ENCODE measurements at regions not wholly inside any gene's neighbourhood (a gene's known extent, or its start where the extent isn't known, plus 50 kb on each side); places are given as distances from the start of the nearest gene placed in this dataset.

DNA sequence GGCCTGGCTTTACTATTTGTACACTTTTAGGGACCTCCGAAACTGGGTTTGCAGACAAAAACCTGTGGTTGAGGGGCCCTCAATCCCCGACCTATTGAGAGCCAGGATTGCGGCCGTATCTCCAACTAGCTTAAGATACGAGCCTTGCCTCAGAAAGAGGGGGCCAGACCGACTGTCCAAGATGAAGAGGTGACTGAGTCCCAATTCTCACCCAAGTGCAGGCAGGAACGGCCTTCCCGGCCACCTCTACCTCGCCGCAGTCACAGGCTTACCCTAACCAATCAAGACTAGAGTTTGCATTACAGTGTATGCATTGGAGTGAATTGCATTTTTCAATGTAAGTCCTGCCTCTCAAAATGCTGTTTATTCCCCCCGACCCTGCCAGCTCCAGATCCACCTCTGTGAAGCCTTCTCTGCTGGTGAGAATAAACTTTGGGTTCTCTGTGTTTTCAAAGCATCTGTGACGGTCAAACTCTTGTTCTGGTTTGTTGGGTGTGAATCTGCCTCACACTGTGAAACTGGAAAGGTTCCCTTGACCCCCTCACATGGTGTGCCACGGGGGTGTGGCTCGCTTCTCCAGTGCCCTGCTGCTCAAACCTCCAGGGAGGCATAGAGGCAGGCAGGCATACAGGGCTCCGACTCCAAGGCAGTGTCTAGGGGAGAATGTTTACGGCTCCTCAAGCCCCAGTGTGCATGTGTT, 62.2 kb upstream of the WLS start:
- H3K27me3 ChIP-seq (ENCODE audit: insufficient read depth, low read length) = no peaks in the 10 kb centered on the region
- no peak overlapping the region for H3K27ac ChIP-seq (ENCODE audit: low read depth, low read length)

DNA sequence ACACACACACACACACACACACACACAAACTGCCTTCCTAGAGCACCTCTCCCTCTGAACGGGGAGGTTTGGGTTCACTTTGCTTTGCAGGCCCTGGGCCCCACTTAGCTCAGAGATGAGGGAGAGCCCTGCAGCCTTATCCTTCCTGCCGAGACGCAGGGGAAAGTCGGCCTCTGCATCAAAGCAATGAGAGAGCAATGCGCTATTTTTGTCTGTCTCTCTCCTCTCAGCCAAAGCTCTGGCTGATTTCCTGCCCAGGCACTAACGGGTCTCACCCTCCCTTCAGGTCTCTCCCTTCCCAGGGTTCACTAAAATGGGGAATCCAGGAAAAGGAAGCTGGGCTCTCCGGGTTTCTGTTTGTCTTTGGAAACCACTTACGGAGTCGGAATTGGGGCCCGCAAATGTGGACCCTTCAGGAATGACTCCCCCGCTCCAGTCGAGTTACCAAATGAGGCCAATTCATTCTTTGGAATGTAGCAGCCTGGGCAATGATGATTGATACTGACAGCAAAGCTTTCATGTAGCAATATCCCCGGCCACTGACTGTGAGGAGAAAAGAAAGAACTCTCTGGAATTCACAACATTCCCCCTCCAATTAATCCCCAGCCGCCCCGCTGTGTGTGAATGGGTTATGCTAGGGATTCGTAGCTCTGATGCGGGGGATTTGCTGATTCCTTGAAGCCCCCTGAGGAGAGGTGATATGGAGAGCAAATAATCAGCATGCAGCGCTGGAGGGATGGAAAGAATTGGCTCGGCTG, 61.5 kb upstream of the WLS start:
- H3K4me3 ChIP-seq (ENCODE audit: insufficient read depth, low read length) = peak overlapping the region; percentile 30
- peak overlapping the region; percentile 57 for H3K4me2 ChIP-seq (ENCODE audit: insufficient read depth, low read length)
- peak; percentile 73 for DNase-seq (ENCODE audit: insufficient read length, low spot score, missing footprints)
- no peaks in the 10 kb centered on the region for H3K4me1 ChIP-seq (ENCODE audit: insufficient read depth, low read length)
- no peaks in the 10 kb centered on the region for H4K20me1 ChIP-seq (ENCODE audit: insufficient read depth, low read length)
- H3K27ac ChIP-seq (ENCODE audit: low read depth, low read length) = no peak overlapping the region
- no peaks in the 10 kb centered on the region for H3K79me2 ChIP-seq (ENCODE audit: insufficient read depth, low read length)
- no peaks in the 10 kb centered on the region for H3K27me3 ChIP-seq (ENCODE audit: insufficient read depth, low read length)
- TF ChIP-seq, protein P1, sequence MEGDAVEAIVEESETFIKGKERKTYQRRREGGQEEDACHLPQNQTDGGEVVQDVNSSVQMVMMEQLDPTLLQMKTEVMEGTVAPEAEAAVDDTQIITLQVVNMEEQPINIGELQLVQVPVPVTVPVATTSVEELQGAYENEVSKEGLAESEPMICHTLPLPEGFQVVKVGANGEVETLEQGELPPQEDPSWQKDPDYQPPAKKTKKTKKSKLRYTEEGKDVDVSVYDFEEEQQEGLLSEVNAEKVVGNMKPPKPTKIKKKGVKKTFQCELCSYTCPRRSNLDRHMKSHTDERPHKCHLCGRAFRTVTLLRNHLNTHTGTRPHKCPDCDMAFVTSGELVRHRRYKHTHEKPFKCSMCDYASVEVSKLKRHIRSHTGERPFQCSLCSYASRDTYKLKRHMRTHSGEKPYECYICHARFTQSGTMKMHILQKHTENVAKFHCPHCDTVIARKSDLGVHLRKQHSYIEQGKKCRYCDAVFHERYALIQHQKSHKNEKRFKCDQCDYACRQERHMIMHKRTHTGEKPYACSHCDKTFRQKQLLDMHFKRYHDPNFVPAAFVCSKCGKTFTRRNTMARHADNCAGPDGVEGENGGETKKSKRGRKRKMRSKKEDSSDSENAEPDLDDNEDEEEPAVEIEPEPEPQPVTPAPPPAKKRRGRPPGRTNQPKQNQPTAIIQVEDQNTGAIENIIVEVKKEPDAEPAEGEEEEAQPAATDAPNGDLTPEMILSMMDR (IDR thresholded peaks at IDR 0.05; ENCODE audit: extremely low read depth, low read depth, low read length) = no peak
- H3K9me3 ChIP-seq (ENCODE audit: low read depth, low read length) = no peaks in the 10 kb centered on the region
- peak overlapping the region; percentile 76 for H2AFZ ChIP-seq (ENCODE audit: low read length)
- no peaks in the 10 kb centered on the region for H3K36me3 ChIP-seq (ENCODE audit: insufficient read depth, low read length)

More for the DNA sequence above, 62.2 kb upstream of the WLS start:
- Histone ChIP-seq H3K9me3 (ENCODE audit: low read depth, low read length) (no peaks in the 10 kb centered on the region), H2AFZ (ENCODE audit: low read length) (no peak overlapping the region), H3K4me3 (ENCODE audit: insufficient read depth, low read length) (no peak overlapping the region), H3K4me1 (ENCODE audit: insufficient read depth, low read length) (no peaks in the 10 kb centered on the region), H3K36me3 (ENCODE audit: insufficient read depth, low read length) (no peaks in the 10 kb centered on the region), H3K79me2 (ENCODE audit: insufficient read depth, low read length) (no peaks in the 10 kb centered on the region), H4K20me1 (ENCODE audit: insufficient read depth, low read length) (no peaks in the 10 kb centered on the region), H3K4me2 (ENCODE audit: insufficient read depth, low read length) (peak overlapping the region; percentile 57)
- TF ChIP-seq, protein P1 (IDR thresholded peaks at IDR 0.05; ENCODE audit: extremely low read depth, low read depth, low read length) = no peak
- DNase-seq (ENCODE audit: insufficient read length, low spot score, missing footprints) = peak; percentile 66

DNA sequence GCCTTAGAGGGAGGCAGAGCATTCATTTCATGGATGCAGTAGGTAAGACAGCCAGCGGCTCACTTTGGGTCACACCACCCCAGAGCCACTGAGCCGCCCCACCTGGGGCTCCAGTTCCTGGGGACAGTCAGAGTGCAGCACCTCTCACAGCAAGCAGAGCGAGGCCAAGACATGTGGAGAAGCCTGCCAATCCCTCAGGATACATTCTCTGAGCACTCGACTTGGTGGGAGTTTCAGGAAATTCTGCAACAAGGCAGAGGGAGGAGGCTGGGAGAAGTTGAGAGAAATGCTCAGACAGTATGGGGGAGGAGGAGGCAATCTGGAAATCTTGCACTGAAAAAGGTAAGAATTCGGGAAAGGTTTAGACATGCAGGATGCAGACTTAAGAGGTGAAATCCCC, 60.8 kb upstream of the WLS start:
- no peaks in the 10 kb centered on the region for H3K27me3 ChIP-seq (ENCODE audit: insufficient read depth, low read length)
- no peaks in the 10 kb centered on the region for H3K36me3 ChIP-seq (ENCODE audit: insufficient read depth, low read length)
- peak overlapping the region; percentile 57 for H3K4me2 ChIP-seq (ENCODE audit: insufficient read depth, low read length)
- H3K9me3 ChIP-seq (ENCODE audit: low read depth, low read length) = no peaks in the 10 kb centered on the region
- no peaks in the 10 kb centered on the region for H4K20me1 ChIP-seq (ENCODE audit: insufficient read depth, low read length)
- no peak overlapping the region for H3K27ac ChIP-seq (ENCODE audit: low read depth, low read length)
- H3K4me1 ChIP-seq (ENCODE audit: insufficient read depth, low read length) = no peaks in the 10 kb centered on the region
- DNase-seq (ENCODE audit: insufficient read length, low spot score, missing footprints) = peak; percentile 78
- H2AFZ ChIP-seq (ENCODE audit: low read length) = no peak overlapping the region
- no peaks in the 10 kb centered on the region for H3K79me2 ChIP-seq (ENCODE audit: insufficient read depth, low read length)
- no peak overlapping the region for H3K4me3 ChIP-seq (ENCODE audit: insufficient read depth, low read length)
- TF ChIP-seq, protein P1 (IDR thresholded peaks at IDR 0.05; ENCODE audit: extremely low read depth, low read depth, low read length) = no peak

DNA sequence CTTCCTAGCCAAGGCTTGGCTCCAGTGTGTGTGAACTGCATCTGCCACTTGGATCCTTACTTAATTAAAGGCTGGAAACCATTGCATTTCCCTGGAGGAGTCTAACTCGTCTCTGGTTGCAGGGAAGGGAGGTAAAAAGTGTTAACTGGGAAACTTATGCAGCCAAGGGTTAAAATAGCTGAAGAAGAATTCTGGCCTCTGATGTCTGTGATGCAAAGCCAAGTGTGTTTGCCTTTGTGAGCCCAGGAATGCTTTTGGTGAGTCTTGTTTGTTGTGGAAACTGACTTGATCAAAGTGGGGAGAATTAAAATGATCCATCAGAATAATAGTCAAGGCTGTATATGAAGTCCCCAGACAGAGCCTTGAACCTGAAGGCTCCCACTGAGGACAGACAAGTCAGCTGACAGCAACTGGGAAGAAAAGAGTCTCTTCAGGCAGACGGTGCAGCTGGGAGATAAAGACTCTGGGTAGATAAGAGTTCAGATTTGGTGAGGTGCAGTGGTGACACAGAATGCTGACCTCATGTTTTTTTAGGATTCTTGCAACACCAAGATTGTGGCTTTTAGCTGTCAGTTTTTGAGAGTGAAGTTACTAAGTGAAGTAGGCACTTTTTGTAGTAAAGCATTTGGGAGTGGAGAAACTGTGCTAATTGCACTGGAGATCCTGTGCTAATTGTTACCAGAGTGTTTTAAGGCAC, 59.5 kb upstream of the WLS start:
- no peaks in the 10 kb centered on the region for H4K20me1 ChIP-seq (ENCODE audit: insufficient read depth, low read length)
- TF ChIP-seq, protein P1 (IDR thresholded peaks at IDR 0.05; ENCODE audit: extremely low read depth, low read depth, low read length) = no peak
- no peaks in the 10 kb centered on the region for H3K4me1 ChIP-seq (ENCODE audit: insufficient read depth, low read length)
- no peaks in the 10 kb centered on the region for H3K9me3 ChIP-seq (ENCODE audit: low read depth, low read length)
- no peak overlapping the region for H3K4me2 ChIP-seq (ENCODE audit: insufficient read depth, low read length)
- no peaks in the 10 kb centered on the region for H3K79me2 ChIP-seq (ENCODE audit: insufficient read depth, low read length)
- peak; percentile 67 for DNase-seq (ENCODE audit: insufficient read length, low spot score, missing footprints)
- no peaks in the 10 kb centered on the region for H3K36me3 ChIP-seq (ENCODE audit: insufficient read depth, low read length)
- H2AFZ ChIP-seq (ENCODE audit: low read length) = no peak overlapping the region
- no peaks in the 10 kb centered on the region for H3K27me3 ChIP-seq (ENCODE audit: insufficient read depth, low read length)
- H3K4me3 ChIP-seq (ENCODE audit: insufficient read depth, low read length) = no peak overlapping the region
- H3K27ac ChIP-seq (ENCODE audit: low read depth, low read length) = no peak overlapping the region

Data from osteoblast (primary cell).